A673 (cell line): ENCODE measurements at regions not wholly inside any gene's neighbourhood (a gene's known extent, or its start where the extent isn't known, plus 50 kb on each side); places are given as distances from the start of the nearest gene placed in this dataset.

ENCODE experiments used
- BruUV-seq: library from RNA; stranded (reverse); fragments of 400-500 nt; replicated peaks from 2 replicates; lab custom pipeline; 2021; lab: Mats Ljungman, UMichigan
- CTCF ChIA-PET: fragments of 300-600 bp; sonication (Branson Sonifier 250); formaldehyde crosslinking; loops from one replicate; lab custom pipeline; 2022; ENCODE audit warnings: antibody characterized with exemption; lab: Charles Lee
- POLR2A ChIA-PET: fragments of 300-600 bp; sonication (Branson Sonifier 250); formaldehyde crosslinking; loops from one replicate; lab custom pipeline; 2022; ENCODE audit warnings: antibody characterized with exemption; ENCODE audit not compliant: low non-redundant PET; lab: Charles Lee
- DNase-seq: peaks from one replicate; pipeline ENCODE4 v3.0.0-alpha.2; 2015; ENCODE audit warnings: low spot score
- H3K27ac ChIP-seq: fragments of 200-600 bp; sonication (generic); 2 replicates; pipeline ENCODE4 v1.5.1; 2016; ENCODE audit warnings: mixed run types, low read depth, mild to moderate bottlenecking, mixed read lengths, antibody characterized with exemption, low read length; ENCODE audit not compliant: poor library complexity, severe bottlenecking
- H3K27me3 ChIP-seq: fragments of 200-600 bp; sonication (generic); replicated peaks from 2 replicates; pipeline ENCODE4 v1.6.1; 2017; ENCODE audit warnings: mixed run types, low read depth, mild to moderate bottlenecking, mixed read lengths, antibody characterized with exemption, low read length; ENCODE audit not compliant: insufficient read depth, poor library complexity
- H3K36me3 ChIP-seq: fragments of 200-600 bp; sonication (generic); 2 replicates; pipeline ENCODE4 v1.6.1; 2016; ENCODE audit warnings: mixed run types, mild to moderate bottlenecking, mixed read lengths, antibody characterized with exemption, low read length; ENCODE audit not compliant: insufficient read depth, poor library complexity, severe bottlenecking
- H3K4me1 ChIP-seq: fragments of 200-600 bp; sonication (generic); 2 replicates; pipeline ENCODE4 v1.6.1; 2017; ENCODE audit warnings: mixed run types, mild to moderate bottlenecking, mixed read lengths, antibody characterized with exemption, low read length; ENCODE audit not compliant: insufficient read depth, poor library complexity, severe bottlenecking
- H3K4me3 ChIP-seq: fragments of 200-600 bp; sonication (generic); 2 replicates; pipeline ENCODE4 v1.5.1; 2016; ENCODE audit warnings: low read depth, mixed run types, mild to moderate bottlenecking, mixed read lengths, low read length; ENCODE audit not compliant: poor library complexity, severe bottlenecking
- H3K9me3 ChIP-seq: fragments of 200-600 bp; sonication (generic); 2 replicates; pipeline ENCODE4 v1.6.1; 2016; ENCODE audit warnings: mixed run types, low read depth, mild to moderate bottlenecking, mixed read lengths, antibody characterized with exemption, low read length; ENCODE audit not compliant: poor library complexity, severe bottlenecking
- EZH2 ChIP-seq: fragments of 200-600 bp; sonication (generic); IDR thresholded peaks from 2 replicates; pipeline ENCODE4 v1.6.1; 2017; ENCODE audit warnings: borderline replicate concordance, low read depth, mild to moderate bottlenecking, mixed read lengths, antibody characterized with exemption, low read length; ENCODE audit not compliant: poor library complexity, severe bottlenecking
- intact Hi-C: fragments of 100-400 bp; cut with micrococcal nuclease; formaldehyde crosslinking; loops from one replicate; pipeline ENCODE4 v1.10.0; 2022; ENCODE audit not compliant: unreplicated experiment
- TF ChIP-seq, protein P1 (sequence below): fragments of 300-800, 200-600 bp; sonication (generic); conservative IDR thresholded peaks from 2 replicates; pipeline ENCODE4 v1.5.1; 2017; ENCODE audit warnings: low read depth, mild to moderate bottlenecking, antibody characterized with exemption, low read length, moderate library complexity, mixed read lengths

DNA sequence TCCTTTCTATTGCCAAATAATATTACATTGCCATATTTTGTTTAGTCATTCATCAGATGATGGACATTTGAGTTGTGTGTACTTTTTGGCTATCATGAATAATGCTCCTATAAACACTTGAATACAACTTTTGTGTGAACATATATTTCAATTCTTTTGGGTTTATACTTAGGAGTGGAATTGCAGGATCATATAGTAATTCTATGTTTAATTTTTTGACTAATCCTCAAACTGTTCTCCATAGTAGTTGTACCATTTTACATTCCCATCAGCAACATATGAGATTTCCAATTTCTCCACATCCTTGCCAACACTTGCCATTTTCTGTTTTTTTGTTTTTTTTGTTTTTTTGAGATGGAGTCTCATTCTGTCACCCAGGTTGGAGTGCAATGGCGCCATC lies 87.2 kb downstream of the B3GNT2 start:
- H3K27ac ChIP-seq = no peak overlapping the region
- no peak overlapping the region for H3K4me3 ChIP-seq
- CTCF ChIA-PET = no interaction called here
- BruUV-seq = no TSS peak
- no peaks in the 10 kb centered on the region for H3K27me3 ChIP-seq
- no peak for DNase-seq
- H3K9me3 ChIP-seq = no peaks in the 10 kb centered on the region
- H3K36me3 ChIP-seq = no peaks in the 10 kb centered on the region
- peaks cover 3% of the 10 kb centered on the region for H3K4me1 ChIP-seq
- intact Hi-C loops = no loop called here
- TF ChIP-seq, protein P1, sequence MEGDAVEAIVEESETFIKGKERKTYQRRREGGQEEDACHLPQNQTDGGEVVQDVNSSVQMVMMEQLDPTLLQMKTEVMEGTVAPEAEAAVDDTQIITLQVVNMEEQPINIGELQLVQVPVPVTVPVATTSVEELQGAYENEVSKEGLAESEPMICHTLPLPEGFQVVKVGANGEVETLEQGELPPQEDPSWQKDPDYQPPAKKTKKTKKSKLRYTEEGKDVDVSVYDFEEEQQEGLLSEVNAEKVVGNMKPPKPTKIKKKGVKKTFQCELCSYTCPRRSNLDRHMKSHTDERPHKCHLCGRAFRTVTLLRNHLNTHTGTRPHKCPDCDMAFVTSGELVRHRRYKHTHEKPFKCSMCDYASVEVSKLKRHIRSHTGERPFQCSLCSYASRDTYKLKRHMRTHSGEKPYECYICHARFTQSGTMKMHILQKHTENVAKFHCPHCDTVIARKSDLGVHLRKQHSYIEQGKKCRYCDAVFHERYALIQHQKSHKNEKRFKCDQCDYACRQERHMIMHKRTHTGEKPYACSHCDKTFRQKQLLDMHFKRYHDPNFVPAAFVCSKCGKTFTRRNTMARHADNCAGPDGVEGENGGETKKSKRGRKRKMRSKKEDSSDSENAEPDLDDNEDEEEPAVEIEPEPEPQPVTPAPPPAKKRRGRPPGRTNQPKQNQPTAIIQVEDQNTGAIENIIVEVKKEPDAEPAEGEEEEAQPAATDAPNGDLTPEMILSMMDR = no peak
- no peak for TF ChIP-seq EZH2
- POLR2A ChIA-PET = no interaction called here

DNA sequence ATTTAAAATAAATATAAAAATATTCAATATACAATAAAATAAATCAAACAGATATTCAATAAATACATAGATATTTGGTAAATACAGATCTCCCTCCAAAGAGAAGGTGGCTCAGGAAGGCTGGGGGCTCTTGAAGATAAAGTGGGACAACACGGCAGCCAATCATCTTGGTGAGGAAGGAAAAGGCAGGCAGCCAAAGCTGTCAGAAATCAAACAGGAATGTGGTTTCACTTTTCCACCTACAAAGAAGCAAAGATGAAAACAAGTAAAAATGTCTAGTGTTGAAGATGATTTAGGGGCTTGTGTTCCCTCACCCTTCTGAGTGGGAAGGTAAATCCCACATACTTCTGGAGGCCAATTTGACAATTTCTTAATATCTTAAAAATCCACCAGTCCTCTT lies 85.7 kb downstream of the B3GNT2 start:
- H3K9me3 ChIP-seq = no peaks in the 10 kb centered on the region
- CTCF ChIA-PET = no interaction called here
- intact Hi-C loops = no loop called here
- no peak for DNase-seq
- no peaks in the 10 kb centered on the region for H3K27me3 ChIP-seq
- no peaks in the 10 kb centered on the region for H3K36me3 ChIP-seq
- H3K4me1 ChIP-seq = no peaks in the 10 kb centered on the region
- no TSS peak for BruUV-seq
- no peak overlapping the region for H3K4me3 ChIP-seq
- no peak overlapping the region for H3K27ac ChIP-seq
- POLR2A ChIA-PET = no interaction called here
- no peak for TF ChIP-seq EZH2
- TF ChIP-seq, protein P1 = no peak

DNA sequence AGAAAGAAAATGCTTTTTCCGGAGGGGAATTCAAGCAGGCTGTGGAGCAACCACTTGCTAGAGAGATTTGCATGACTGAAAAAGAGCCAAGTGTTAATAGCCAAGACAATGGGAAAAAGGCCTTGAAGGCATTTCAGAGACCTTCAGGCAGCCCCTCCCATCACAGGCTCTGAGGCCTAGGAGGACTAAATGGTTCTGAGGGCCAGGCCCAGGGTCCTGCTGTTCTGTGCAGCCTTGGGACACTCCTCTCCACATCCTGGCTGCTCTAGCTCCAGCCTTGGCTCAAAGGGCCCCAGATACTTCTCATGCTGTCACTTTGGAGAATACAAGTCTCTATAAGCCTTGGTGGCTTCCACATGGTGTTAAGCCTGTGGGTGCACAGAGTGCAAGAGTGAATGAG lies 81.8 kb downstream of the B3GNT2 start:
- Histone ChIP-seq H3K27ac (no peak overlapping the region), H3K9me3 (no peaks in the 10 kb centered on the region), H3K27me3 (no peaks in the 10 kb centered on the region), H3K4me1 (no peaks in the 10 kb centered on the region), H3K4me3 (no peak overlapping the region), H3K36me3 (no peaks in the 10 kb centered on the region)
- CTCF ChIA-PET = no interaction called here
- intact Hi-C loops = no loop called here
- TF ChIP-seq, protein P1 = no peak
- no peak for TF ChIP-seq EZH2
- POLR2A ChIA-PET = no interaction called here
- no peak for DNase-seq
- BruUV-seq = no TSS peak
